H1 (cell line): ENCODE measurements at regions not wholly inside any gene's neighbourhood (a gene's known extent, or its start where the extent isn't known, plus 50 kb on each side); places are given as distances from the start of the nearest gene placed in this dataset.
A peak's percentile ranks its signal among the peaks of the same experiment; 100 is the strongest.

ENCODE experiments used
- CTCF ChIA-PET: fragments of 300-600 bp; sonication (Branson Sonifier 250); formaldehyde crosslinking; loops from one replicate; lab custom pipeline; 2021; ENCODE audit not compliant: partially characterized antibody; lab: Charles Lee
- POLR2A ChIA-PET: fragments of 300-600 bp; sonication (Branson Sonifier 250); formaldehyde crosslinking; loops from one replicate; lab custom pipeline; 2021; ENCODE audit warnings: inconsistent platforms; ENCODE audit not compliant: partially characterized antibody; lab: Charles Lee
- DNase-seq, 2 experiments: peaks; one replicate each; pipeline versions ENCODE4 v3.0.0 to v3.0.0-alpha.2; 2010 to 2022; ENCODE audit warnings: low spot score in 2 of 2, low read depth in 1 of 2, mixed read lengths in 1 of 2
- FAIRE-seq: peaks from 2 replicates; lab custom pipeline; 2011; peaks lifted over from hg19 to GRCh38; lab: Jason Lieb, UNC
- H2AFZ ChIP-seq: 2 replicates; pipeline ENCODE4 v1.8.1; 2012; ENCODE audit warnings: low read length, inconsistent platforms
- H2AK5ac ChIP-seq: 2 replicates; pipeline ENCODE4 v1.6.1; 2013; ENCODE audit warnings: low read depth, low read length
- H2BK120ac ChIP-seq: replicated peaks from 2 replicates; pipeline ENCODE3; 2013; ENCODE audit warnings: low read depth, low read length, inconsistent platforms
- H2BK12ac ChIP-seq: 2 replicates; pipeline ENCODE4 v1.6.1; 2013; ENCODE audit warnings: low read depth, low read length
- H2BK15ac ChIP-seq: 2 replicates; pipeline ENCODE4 v1.6.1; 2013; ENCODE audit warnings: low read length
- H2BK20ac ChIP-seq: 2 replicates; pipeline ENCODE4 v1.6.1; 2013; ENCODE audit warnings: low read length
- H2BK5ac ChIP-seq: 2 replicates; pipeline ENCODE4 v1.6.1; 2013; ENCODE audit warnings: low read depth, low read length
- H3K14ac ChIP-seq: 2 replicates; pipeline ENCODE4 v1.6.1; 2013; ENCODE audit warnings: inconsistent platforms; ENCODE audit not compliant: insufficient read length
- H3K18ac ChIP-seq: 2 replicates; pipeline ENCODE4 v1.6.1; 2013; ENCODE audit warnings: low read length; ENCODE audit errors: extremely low read depth
- H3K23ac ChIP-seq: 2 replicates; pipeline ENCODE4 v1.6.1; 2013; ENCODE audit warnings: inconsistent platforms; ENCODE audit not compliant: insufficient read length
- H3K23me2 ChIP-seq: 2 replicates; pipeline ENCODE4 v1.6.1; 2013; ENCODE audit warnings: low read depth, low read length
- H3K27ac ChIP-seq: 2 replicates; pipeline ENCODE4 v1.6.1; 2011; ENCODE audit warnings: low read depth, low read length, inconsistent platforms
- H3K27me3 ChIP-seq, 4 experiments: replicated peaks in 1 of 4; 1 replicate in 1 of 4; 2 replicates in 3 of 4; pipeline versions ENCODE4 v1.6.1 to v1.8.1; 2011 to 2013; ENCODE audit warnings: low read length in 3 of 4, mild to moderate bottlenecking in 3 of 4, inconsistent platforms in 2 of 4, mixed read lengths in 2 of 4, moderate library complexity in 1 of 4; ENCODE audit not compliant: control insufficient read depth in 3 of 4, insufficient read depth in 3 of 4; ENCODE audit errors: extremely low read depth in 1 of 4
- H3K36me3 ChIP-seq, 4 experiments: 2 replicates each; pipeline versions ENCODE4 v1.6.1 to v1.8.1; 2011 to 2013; ENCODE audit warnings: mild to moderate bottlenecking in 4 of 4, low read length in 3 of 4, moderate library complexity in 2 of 4, control low read depth in 1 of 4, inconsistent platforms in 1 of 4; ENCODE audit not compliant: insufficient read depth in 4 of 4, control insufficient read depth in 2 of 4
- H3K4ac ChIP-seq: replicated peaks from 2 replicates; pipeline ENCODE3; 2013; ENCODE audit warnings: low read length, low read depth, mixed read lengths, inconsistent platforms; ENCODE audit not compliant: insufficient read length
- H3K4me1 ChIP-seq, 4 experiments: replicated peaks in 1 of 4; 1 replicate in 1 of 4; 2 replicates in 3 of 4; pipeline versions ENCODE4 v1.6.1 to v1.8.1; 2011 to 2013; ENCODE audit warnings: low read length in 3 of 4, inconsistent platforms in 2 of 4, mixed read lengths in 1 of 4; ENCODE audit not compliant: insufficient read depth in 4 of 4, control insufficient read depth in 3 of 4
- H3K4me2 ChIP-seq, 2 experiments: 2 replicates each; pipeline versions ENCODE4 v1.6.1 to v1.8.1; 2011 to 2013; ENCODE audit warnings: low read depth in 2 of 2, low read length in 2 of 2, control low read depth in 1 of 2, inconsistent platforms in 1 of 2, mild to moderate bottlenecking in 1 of 2; ENCODE audit not compliant: insufficient read depth in 1 of 2
- H3K4me3 ChIP-seq, 4 experiments: fragments of 200-600, 300-600 bp in 1 of 4; sonication (generic), shearing (Covaris generic), sonication (Bioruptor Twin) in 1 of 4; 2 replicates each; pipeline versions ENCODE4 v1.5.1 to v1.8.1; 2011 to 2016; ENCODE audit warnings: low read length in 4 of 4, low read depth in 3 of 4, control low read depth in 2 of 4, inconsistent platforms in 2 of 4, mild to moderate bottlenecking in 2 of 4, mixed read lengths in 1 of 4, moderate library complexity in 1 of 4; ENCODE audit not compliant: insufficient read depth in 2 of 4; ENCODE audit errors: extremely low read depth in 1 of 4
- H3K56ac ChIP-seq: replicated peaks from 2 replicates; pipeline ENCODE3; 2013; ENCODE audit warnings: low read depth, mild to moderate bottlenecking, mixed read lengths, low read length, inconsistent platforms; ENCODE audit not compliant: insufficient read length
- H3K79me1 ChIP-seq: 2 replicates; pipeline ENCODE4 v1.6.1; 2013; ENCODE audit warnings: low read depth, low read length, control low read depth
- H3K79me2 ChIP-seq, 2 experiments: 2 replicates each; pipeline versions ENCODE4 v1.6.1 to v1.8.1; 2012 to 2013; ENCODE audit warnings: low read length in 2 of 2, mild to moderate bottlenecking in 2 of 2, inconsistent platforms in 1 of 2; ENCODE audit not compliant: insufficient read depth in 2 of 2, control insufficient read depth in 1 of 2
- H3K9ac ChIP-seq, 4 experiments: replicated peaks in 1 of 4; 1 replicate in 1 of 4; 2 replicates in 3 of 4; pipeline versions ENCODE4 v1.6.1 to v1.8.1; 2011 to 2013; ENCODE audit warnings: low read depth in 3 of 4, low read length in 3 of 4, control low read depth in 2 of 4, mild to moderate bottlenecking in 2 of 4, moderate library complexity in 2 of 4, inconsistent platforms in 1 of 4; ENCODE audit errors: extremely low read depth in 1 of 4
- H3K9me3 ChIP-seq, 2 experiments: 2 replicates each; pipeline versions ENCODE4 v1.6.1 to v1.8.1; 2012 to 2013; ENCODE audit warnings: mild to moderate bottlenecking in 2 of 2, moderate library complexity in 2 of 2, control low read depth in 1 of 2, inconsistent platforms in 1 of 2, low read depth in 1 of 2, low read length in 1 of 2, mixed read lengths in 1 of 2; ENCODE audit not compliant: insufficient read depth in 2 of 2
- H4K20me1 ChIP-seq, 2 experiments: replicated peaks in 1 of 2; 2 replicates each; pipeline versions ENCODE3 to v1.8.1; 2011 to 2013; ENCODE audit warnings: inconsistent platforms in 2 of 2, low read length in 2 of 2, mild to moderate bottlenecking in 1 of 2; ENCODE audit not compliant: insufficient read depth in 2 of 2, control insufficient read depth in 1 of 2
- H4K5ac ChIP-seq: 2 replicates; pipeline ENCODE4 v1.6.1; 2013; ENCODE audit warnings: low read length, low read depth, mixed read lengths, inconsistent platforms; ENCODE audit not compliant: insufficient read length
- H4K8ac ChIP-seq: 2 replicates; pipeline ENCODE4 v1.8.0; 2013; ENCODE audit warnings: mild to moderate bottlenecking, moderate library complexity, low read length, inconsistent platforms; ENCODE audit not compliant: insufficient read depth; ENCODE audit errors: extremely low read depth
- H4K91ac ChIP-seq: replicated peaks from 2 replicates; pipeline ENCODE3; 2013; ENCODE audit warnings: low read length, mixed read lengths, inconsistent platforms; ENCODE audit not compliant: insufficient read length
- E2F6 ChIP-seq: IDR thresholded peaks from 2 replicates; pipeline ENCODE4 v1.6.1; 2012; ENCODE audit warnings: inconsistent platforms
- EGR1 ChIP-seq: IDR thresholded peaks from 2 replicates; pipeline ENCODE4 v1.6.1; 2011; ENCODE audit warnings: low read depth, low read length, borderline replicate concordance
- EZH2 ChIP-seq: fragments of 200-600 bp; sonication (generic); IDR thresholded peaks from 2 replicates; pipeline ENCODE4 v1.7.1; 2012; ENCODE audit warnings: low read depth, mild to moderate bottlenecking, moderate library complexity, low read length, inconsistent platforms; ENCODE audit not compliant: severe bottlenecking
- HDAC2 ChIP-seq, 2 experiments: fragments of 300-600 bp in 1 of 2; sonication (generic) in 1 of 2; IDR thresholded peaks; 2 replicates each; pipeline ENCODE4 v1.6.1; 2011 to 2012; ENCODE audit warnings: low read depth in 2 of 2, low read length in 2 of 2, mild to moderate bottlenecking in 2 of 2, moderate library complexity in 2 of 2, borderline replicate concordance in 1 of 2, inconsistent platforms in 1 of 2
- HDAC6 ChIP-seq: IDR thresholded peaks from one replicate; pipeline ENCODE4 v1.7.1; 2012; ENCODE audit warnings: low read depth, mild to moderate bottlenecking, inconsistent platforms, low read length, moderate library complexity
- JUN ChIP-seq: IDR thresholded peaks from 2 replicates; pipeline ENCODE4 v1.6.1; 2011; ENCODE audit warnings: low read depth, mild to moderate bottlenecking, improper control_type of control experiment, low read length
- KDM1A ChIP-seq: fragments of 200-600, 300-600 bp; sonication (generic); IDR thresholded peaks from 2 replicates; pipeline ENCODE4 v1.7.1; 2016; ENCODE audit warnings: mild to moderate bottlenecking, low read length, borderline replicate concordance
- POLR2A ChIP-seq, 2 experiments: IDR thresholded peaks; 1 replicate in 1 of 2; 2 replicates in 1 of 2; pipeline ENCODE4 v1.6.1; 2011; ENCODE audit warnings: low read depth in 2 of 2, low read length in 2 of 2, mild to moderate bottlenecking in 2 of 2; ENCODE audit errors: control extremely low read depth in 1 of 2
- RFX5 ChIP-seq: IDR thresholded peaks from 2 replicates; pipeline ENCODE4 v1.6.1; 2011; ENCODE audit warnings: low read depth, low read length, improper control_type of control experiment, borderline replicate concordance
- RXRA ChIP-seq: IDR thresholded peaks from 2 replicates; pipeline ENCODE4 v1.6.1; 2011; ENCODE audit warnings: low read depth, mild to moderate bottlenecking, low read length, moderate library complexity; ENCODE audit not compliant: insufficient read depth
- SAP30 ChIP-seq: fragments of 300-600 bp; sonication (generic); IDR thresholded peaks from 2 replicates; pipeline ENCODE4 v1.7.1; 2012; ENCODE audit warnings: low read length, moderate library complexity, mild to moderate bottlenecking, inconsistent platforms; ENCODE audit not compliant: insufficient read depth, insufficient replicate concordance
- SIN3A ChIP-seq, 2 experiments: IDR thresholded peaks in 1 of 2; conservative IDR thresholded peaks in 1 of 2; 2 replicates each; pipeline ENCODE4 v1.6.1; 2011 to 2012; ENCODE audit warnings: low read length in 2 of 2, improper control_type of control experiment in 1 of 2, low read depth in 1 of 2, mild to moderate bottlenecking in 1 of 2
- SUZ12 ChIP-seq: fragments of 200-600 bp; sonication (generic); IDR thresholded peaks from 2 replicates; pipeline ENCODE4 v1.6.1; 2012; ENCODE audit warnings: mild to moderate bottlenecking, inconsistent platforms, low read length, moderate library complexity, mixed read lengths
- WGBS, 2 experiments: shearing (Covaris generic) in 1 of 2; methylation state at CpG; one replicate each; pipeline versions ENCODE4 v1.1.6 to v1.1.7; 2013 to 2015; ENCODE audit warnings: low lambda C conversion rate in 2 of 2, mixed read lengths in 2 of 2, inconsistent platforms in 1 of 2, low coverage in 1 of 2, missing lambda C conversion rate in 1 of 2; ENCODE audit not compliant: insufficient replicate concordance in 2 of 2, insufficient coverage in 1 of 2, insufficient read length in 1 of 2; ENCODE audit errors: extremely low coverage in 1 of 2, missing lambda C conversion rate in 1 of 2; 5-methylcytosine and 5-hydroxymethylcytosine counted together

DNA sequence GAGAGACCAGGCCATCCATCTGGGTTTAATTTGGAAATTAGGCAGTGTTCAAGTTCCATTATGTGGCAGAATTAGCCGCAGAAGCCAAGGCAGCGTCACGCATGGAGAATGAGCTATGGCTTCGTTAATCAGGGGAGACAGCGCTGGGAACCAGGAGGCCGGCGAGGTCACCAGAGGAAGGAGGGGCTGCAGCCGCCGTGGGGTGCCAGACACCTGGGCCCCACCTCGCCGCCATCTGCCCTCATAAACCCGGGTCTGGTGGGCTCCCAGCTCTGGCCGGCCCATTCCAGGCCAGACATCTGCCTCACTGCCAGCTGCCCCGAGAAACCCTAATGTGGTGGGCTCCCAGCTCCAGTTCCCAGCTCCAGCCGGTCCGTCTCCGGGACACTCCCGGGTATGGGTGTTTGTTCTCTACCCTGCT is 676.9 kb downstream of the BRD1 start:
- Histone ChIP-seq H2BK5ac (no peak overlapping the region), H3K27me3 (no peaks in the 10 kb centered on the region; a peak in 2 of 7 replicates), H3K27ac (no peak overlapping the region), H3K23ac (no peak overlapping the region), H4K91ac (no peak overlapping the region), H3K4me1 (peaks cover 0 to 22% (median 15%) of the 10 kb centered on the region in 4 experiments; a peak in 6 of 7 replicates), H4K20me1 (no peaks in the 10 kb centered on the region), H4K5ac (no peak overlapping the region), H3K4ac (no peak overlapping the region), H3K4me2 (no peak overlapping the region), H3K79me1 (no peaks in the 10 kb centered on the region), H2AK5ac (no peak overlapping the region), H3K23me2 (no peaks in the 10 kb centered on the region; the same call in 1 of the 2 replicates), H3K4me3 (no peak overlapping the region), H3K14ac (no peak overlapping the region), H2AFZ (no peak overlapping the region), H2BK12ac (peak overlapping the region; percentile 87; the same call in 1 of the 2 replicates), H2BK20ac (no peak overlapping the region), H3K36me3 (no peaks in the 10 kb centered on the region), H3K18ac (no peak overlapping the region), H2BK120ac (no peak overlapping the region), H3K56ac (no peak overlapping the region), H4K8ac (no peak overlapping the region; the same call in 1 of the 2 replicates), H3K9ac (no peak overlapping the region), H2BK15ac (no peak overlapping the region; the same call in 1 of the 2 replicates), H3K9me3 (no peaks in the 10 kb centered on the region), H3K79me2 (no peaks in the 10 kb centered on the region)
- no peak for DNase-seq
- FAIRE-seq = no peak
- ChIA-PET CTCF (interaction anchor here (1.5 kb wide), 1 partner anchor 10 kb away, joined by 4 read pairs; no protein-coding TSS in a partner anchor), POLR2A (no interaction called here)
- 83% methylated on average over 13 of the region's 18 CpGs; no CpG with 5 or more reads in 1 of the 2 experiments for WGBS, 2 experiments
- TF ChIP-seq POLR2A (IDR thresholded peaks at IDR 0.05; ENCODE audit: control extremely low read depth in 1 of 2, low read depth in 2 of 2, low read length in 2 of 2) (no peak), EZH2 (no peak), SAP30 (no peak), JUN (no peak), HDAC2 (IDR thresholded peaks at IDR 0.05; ENCODE audit: borderline replicate concordance in 1 of 2, low read depth in 2 of 2, low read length in 2 of 2) (no peak), RFX5 (no peak), EGR1 (no peak), SIN3A (conservative IDR thresholded peaks at IDR 0.05 in 1 of 2, IDR thresholded peaks at IDR 0.05 in 1 of 2; ENCODE audit: low read depth in 1 of 2, low read length in 2 of 2) (no peak), KDM1A (no peak), RXRA (no peak), E2F6 (no peak), HDAC6 (no peak), SUZ12 (no peak)
